Medulla oblongata (tissue), 1 donor: ENCODE measurements at regions not wholly inside any gene's neighbourhood (a gene's known extent, or its start where the extent isn't known, plus 50 kb on each side); places are given as distances from the start of the nearest gene placed in this dataset.
A peak's percentile ranks its signal among the peaks of the same experiment; 100 is the strongest.

Experiments used
- DNase-seq: peaks from one replicate; pipeline ENCODE4 v3.0.0-alpha.2; 2015; ENCODE audit errors: extremely low spot score

GRCh38 chr4:173929921-173930320 is 353.5 kb downstream of the FBXO8 start:
- DNase-seq, result no peak

DNA sequence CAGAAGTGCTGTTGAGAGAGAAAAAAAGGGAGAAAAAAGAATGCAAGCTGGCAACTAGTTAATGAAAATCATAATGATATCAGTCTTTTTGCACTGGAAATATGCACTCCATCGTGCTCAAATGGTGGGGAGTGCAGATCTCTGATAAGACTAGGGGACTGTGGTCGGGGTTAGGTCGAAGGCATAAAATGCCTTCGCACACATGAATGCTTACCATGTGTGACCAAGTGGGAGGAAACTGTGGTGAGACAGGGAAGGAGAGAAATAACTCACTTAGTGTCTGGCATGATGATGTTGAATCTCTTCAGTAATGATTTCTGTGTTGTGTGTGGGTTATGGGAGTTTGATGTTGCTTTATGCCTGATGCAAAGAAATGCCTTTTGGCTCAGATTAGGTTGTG is 358.9 kb downstream of the FBXO8 start:
- DNase-seq, result no peak

GRCh38 chr4:173919861-173920260 is 363.6 kb downstream of the FBXO8 start:
- no peak for DNase-seq

GRCh38 chr4:173919196-173919595 is 364.3 kb downstream of the FBXO8 start:
- no peak for DNase-seq

DNA sequence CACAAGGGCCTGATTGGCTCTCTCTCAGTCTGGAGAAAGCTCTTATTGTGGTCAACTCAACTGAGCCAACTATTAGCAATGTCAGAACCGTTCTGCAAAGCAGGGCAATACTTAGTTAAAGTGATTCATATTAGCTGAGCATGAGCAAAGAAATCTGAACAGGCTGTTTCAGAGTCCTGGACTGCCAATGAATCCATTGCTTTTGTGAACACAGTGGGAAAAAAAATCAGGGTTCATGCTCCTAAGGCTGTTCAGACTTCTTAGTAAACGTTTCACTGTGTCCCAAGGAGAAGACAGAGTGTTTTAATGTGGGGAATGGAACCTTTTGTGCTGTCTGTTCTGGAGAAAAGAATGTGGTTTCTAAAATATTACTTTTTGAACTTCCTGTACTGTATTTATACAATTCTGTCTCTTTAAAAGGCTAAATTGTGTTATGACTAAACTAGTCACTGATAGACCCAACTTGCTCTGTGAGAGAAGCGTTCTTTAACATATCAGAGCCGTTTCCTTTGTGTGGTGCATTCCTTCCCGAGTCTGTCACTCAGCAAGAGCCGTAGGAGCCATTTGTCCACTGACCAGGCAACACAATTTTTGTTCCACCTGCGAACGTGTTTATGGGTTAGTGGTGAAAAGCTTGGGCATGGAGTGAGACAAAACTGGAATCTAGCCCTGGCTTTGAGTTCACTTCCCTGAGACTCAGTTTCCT is 366.1 kb downstream of the FBXO8 start:
- DNase-seq, result peak; percentile 18

- DNase-seq, result no peak
These were observed 370.0 kb downstream of the FBXO8 start for GRCh38 chr4:173913496-173913895.

DNA sequence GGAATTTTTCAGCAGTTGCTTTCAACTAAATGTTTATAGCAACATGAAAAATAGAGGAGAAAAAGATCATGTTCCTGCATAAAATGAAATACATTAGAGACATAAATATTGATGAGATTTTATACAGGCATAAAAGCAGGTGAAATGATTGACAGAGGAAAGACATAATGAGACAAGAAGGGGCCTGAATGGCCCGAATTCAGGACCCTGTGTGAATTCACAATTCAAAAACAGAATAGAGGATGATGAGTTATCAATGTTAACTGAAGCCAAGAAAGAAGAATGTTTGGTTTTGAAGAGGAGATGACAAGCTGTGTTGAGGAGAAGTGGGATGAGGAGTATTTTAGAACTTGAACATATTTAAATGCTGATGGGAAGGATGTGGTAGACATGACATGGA is 371.1 kb downstream of the FBXO8 start:
- DNase-seq, result no peak

GRCh38 chr4:173910891-173911290 is 372.6 kb downstream of the FBXO8 start:
- DNase-seq, result no peak

DNA sequence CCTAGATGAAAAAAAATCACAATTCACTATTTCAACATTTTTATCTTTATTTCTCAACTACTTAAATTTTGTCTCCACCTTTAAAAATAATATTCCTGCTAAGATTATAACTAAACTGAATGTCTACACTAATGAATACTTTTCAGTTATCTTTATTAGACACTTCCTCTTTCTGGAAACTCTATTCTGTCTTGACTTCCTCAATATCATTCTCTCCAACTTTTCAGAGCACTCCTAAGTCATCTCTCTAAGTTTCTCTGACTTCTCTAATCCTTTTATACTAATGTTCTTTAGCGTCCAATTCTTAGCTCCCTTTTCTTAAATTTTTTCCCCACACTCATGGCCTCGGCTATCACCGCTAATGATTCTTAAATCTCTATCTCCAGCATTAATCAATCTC is 374.2 kb downstream of the FBXO8 start:
- no peak for DNase-seq

GRCh38 chr4:173899813-173900212 is 369.8 kb upstream of the HAND2 start:
- DNase-seq, result no peak

- no peak for DNase-seq
These were observed 361.0 kb upstream of the HAND2 start for GRCh38 chr4:173891072-173891471.

DNA sequence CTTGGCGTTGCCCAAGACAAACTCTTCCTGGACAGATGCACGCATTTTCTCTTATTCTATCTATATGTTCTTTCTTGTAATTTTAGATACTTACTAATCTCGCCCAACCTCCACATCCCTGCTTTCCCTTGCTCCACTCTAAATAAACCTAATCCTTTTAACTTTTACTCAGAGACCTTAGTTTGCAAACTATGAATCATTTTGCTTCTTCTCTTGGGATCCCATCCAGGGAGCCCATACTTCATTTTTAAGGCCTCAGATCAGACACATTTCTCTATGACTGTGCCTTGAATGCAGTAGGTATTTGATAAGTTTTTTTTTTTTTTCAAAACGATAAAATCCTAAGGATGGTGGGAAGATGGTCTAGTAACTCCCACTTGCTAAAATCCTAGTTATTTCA is 353.8 kb upstream of the HAND2 start:
- DNase-seq, result no peak

DNA sequence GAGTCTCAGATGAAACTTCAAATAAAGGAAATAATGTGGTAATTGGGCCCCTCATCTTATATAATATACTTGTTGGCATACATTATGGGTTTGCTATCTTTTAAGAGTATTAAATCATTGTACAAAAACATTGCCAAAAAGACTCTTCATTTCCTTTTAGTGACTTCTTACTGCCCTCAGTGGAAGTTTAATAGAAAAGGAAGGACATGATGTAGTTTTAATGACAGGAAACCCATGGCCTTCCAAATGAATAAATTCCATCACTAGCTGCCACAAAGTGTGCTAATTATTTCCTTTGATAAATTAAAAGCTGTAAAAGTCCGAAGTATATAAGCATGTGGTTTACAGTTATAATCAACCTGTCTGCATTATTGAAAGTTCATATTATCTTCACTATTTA is 350.9 kb upstream of the HAND2 start:
- no peak for DNase-seq

DNA sequence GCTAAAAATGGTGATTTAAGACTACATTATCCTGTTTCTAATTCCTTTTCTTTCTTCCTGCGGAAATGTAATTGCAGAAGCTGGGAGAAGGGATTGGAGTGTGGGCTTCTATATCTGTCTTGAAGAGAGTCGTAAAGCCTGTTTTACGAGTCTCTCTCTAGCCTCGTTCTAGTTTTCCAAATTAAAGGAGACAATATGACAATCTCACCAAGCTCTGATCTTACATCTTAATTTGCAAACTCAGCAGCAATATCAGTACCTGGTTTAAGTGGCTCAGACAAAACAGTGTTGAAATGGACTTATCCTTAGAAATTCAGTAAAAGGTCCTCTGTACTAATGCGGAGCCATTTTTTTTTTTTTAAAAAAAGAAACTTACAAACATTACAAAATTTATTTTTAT is 349.5 kb upstream of the HAND2 start:
- DNase-seq, result no peak

DNA sequence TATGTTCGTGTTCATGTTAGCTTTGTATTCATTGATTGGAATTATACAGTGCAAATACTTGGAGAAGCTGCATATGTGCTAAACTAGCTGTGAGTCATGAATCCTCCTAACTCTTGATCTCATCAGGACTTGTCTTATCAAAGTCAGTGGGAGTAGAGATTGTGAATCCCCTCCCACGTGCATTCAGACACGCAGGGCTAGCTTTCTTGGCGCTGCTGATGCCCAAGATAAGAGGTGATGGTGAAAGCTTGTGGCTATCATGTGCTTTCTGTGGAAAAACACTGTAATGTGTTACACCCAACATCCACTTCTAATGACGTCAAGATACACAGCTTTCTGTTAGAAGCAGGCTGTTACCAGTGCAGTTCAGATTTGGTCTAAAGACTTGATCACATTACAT is 348.7 kb upstream of the HAND2 start:
- DNase-seq, result no peak

DNA sequence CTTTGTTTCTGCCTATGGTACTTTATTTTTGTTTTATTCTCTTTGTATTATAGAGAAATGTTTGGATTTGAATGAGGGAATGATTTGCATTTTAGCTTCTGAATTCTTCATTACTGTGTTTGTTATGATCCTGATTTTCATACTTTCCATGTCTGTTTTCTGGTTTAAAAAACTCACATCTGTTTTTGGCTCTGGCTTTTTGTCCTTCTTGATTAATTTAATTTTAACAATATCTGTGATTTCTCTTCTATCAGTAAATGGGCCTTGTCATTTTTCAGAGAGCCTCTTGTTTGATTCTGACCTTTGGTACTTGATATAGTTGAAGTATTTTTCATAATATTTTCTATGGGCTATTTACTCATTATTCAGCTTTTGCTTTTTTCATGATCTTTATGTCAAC is 341.6 kb upstream of the HAND2 start:
- no peak for DNase-seq

DNA sequence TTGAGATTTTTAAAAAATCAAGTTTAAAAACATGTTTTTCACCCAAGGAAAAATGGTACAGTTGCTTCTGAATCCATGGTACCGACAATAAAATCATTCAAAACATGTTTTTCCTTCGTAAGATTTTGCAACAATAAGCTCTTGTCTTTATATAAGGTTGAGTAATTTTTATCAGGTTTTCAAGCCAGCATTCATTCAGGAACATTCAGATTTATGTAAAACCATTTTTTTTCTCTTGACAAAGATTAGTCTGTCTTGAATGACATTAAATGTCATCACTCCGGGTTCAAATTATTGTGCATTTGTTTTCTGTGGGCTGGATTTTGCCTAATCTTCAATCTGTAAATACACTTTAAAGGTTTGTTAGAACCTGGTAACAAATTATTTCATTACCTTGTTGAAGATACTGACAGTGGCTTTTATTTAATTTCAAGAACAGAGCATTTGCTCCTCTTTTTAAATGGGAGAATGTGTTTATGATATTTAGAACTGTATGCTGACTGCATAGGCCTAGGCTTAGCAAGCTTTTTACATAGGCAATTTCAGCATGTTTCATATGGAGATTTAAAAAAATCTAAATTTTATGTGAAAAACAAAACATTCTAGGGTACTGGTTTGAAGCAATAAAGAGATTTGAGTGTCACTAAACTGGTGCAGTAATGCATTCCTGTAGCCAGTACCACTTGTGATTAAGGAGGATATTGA is 336.4 kb upstream of the HAND2 start:
- no peak for DNase-seq

GRCh38 chr4:173862754-173863153 is 332.7 kb upstream of the HAND2 start:
- DNase-seq, result no peak

DNA sequence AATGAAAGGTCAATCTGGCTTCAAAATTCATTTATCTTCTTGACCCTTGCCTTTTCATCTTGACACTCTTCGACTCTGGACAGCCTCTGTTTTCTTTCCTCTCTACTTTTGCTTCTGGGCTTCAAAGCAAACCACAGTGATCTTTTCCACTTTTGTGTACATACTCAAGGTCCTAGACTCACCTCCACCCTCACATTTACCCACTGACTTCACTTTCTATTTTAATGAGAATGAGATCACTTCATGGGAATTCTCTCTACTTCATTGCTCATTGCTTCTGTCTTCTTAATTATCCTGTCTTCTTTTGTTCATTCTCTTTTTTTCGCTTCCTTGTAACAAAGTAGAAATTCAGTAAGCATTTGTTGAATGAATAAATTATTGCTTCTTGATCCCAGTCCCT is 330.1 kb upstream of the HAND2 start:
- DNase-seq, result no peak

GRCh38 chr4:173859091-173859713 is 329.2 kb upstream of the HAND2 start:
- DNase-seq, result no peak

- no peak for DNase-seq
These were observed 328.4 kb upstream of the HAND2 start for GRCh38 chr4:173858471-173858870.

DNA sequence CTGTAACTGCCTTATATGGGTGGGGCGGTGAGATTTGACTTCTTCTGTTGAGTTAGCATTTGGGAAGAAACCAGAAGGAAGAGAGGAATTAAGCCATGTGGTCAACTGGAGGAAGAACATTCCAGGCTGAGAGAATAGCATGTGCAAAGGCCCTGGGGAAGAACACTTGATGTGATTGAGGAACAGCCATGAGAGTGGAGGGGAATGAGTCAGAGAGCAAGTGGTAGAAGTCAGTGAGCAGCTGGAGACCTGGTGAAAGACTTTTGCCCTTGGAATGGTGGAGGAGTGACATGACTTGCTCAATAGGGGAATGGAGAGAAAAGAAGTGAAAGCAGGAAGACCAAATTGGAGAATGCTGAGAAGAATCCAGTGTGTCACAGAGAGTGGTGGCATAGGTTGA is 327.8 kb upstream of the HAND2 start:
- DNase-seq, result no peak

DNA sequence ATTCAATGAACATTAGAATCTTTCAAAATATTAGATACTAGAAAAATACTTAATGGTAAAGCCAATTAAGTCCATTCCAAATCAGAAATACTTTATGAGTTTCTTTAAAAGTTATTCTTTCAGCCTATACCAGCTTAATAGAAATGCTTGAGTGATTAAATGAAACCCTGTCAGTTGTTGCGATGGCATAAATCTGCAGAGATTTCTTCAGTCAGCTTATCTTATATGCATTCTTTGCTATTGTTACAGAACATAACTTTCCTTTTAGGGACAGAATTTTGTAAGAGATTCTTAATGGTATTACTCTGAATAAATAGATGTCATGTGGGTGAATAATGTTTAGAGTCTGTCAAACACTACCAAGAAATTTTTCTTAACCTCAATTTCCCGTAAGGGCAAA is 325.0 kb upstream of the HAND2 start:
- DNase-seq, result no peak
